H1 (cell line): ENCODE measurements at regions not wholly inside any gene's neighbourhood (a gene's known extent, or its start where the extent isn't known, plus 50 kb on each side); places are given as distances from the start of the nearest gene placed in this dataset.

Source experiments
- CTCF ChIA-PET: fragments of 300-600 bp; sonication (Branson Sonifier 250); formaldehyde crosslinking; loops from one replicate; lab custom pipeline; 2021; ENCODE audit not compliant: partially characterized antibody; lab: Charles Lee
- POLR2A ChIA-PET: fragments of 300-600 bp; sonication (Branson Sonifier 250); formaldehyde crosslinking; loops from one replicate; lab custom pipeline; 2021; ENCODE audit warnings: inconsistent platforms; ENCODE audit not compliant: partially characterized antibody; lab: Charles Lee
- DNase-seq, 2 experiments: peaks; one replicate each; pipeline versions ENCODE4 v3.0.0 to v3.0.0-alpha.2; 2010 to 2022; ENCODE audit warnings: low spot score in 2 of 2, low read depth in 1 of 2, mixed read lengths in 1 of 2
- FAIRE-seq: peaks from 2 replicates; lab custom pipeline; 2011; peaks lifted over from hg19 to GRCh38; lab: Jason Lieb, UNC
- H2AFZ ChIP-seq: 2 replicates; pipeline ENCODE4 v1.8.1; 2012; ENCODE audit warnings: low read length, inconsistent platforms
- H2AK5ac ChIP-seq: 2 replicates; pipeline ENCODE4 v1.6.1; 2013; ENCODE audit warnings: low read depth, low read length
- H2BK120ac ChIP-seq: replicated peaks from 2 replicates; pipeline ENCODE3; 2013; ENCODE audit warnings: low read depth, low read length, inconsistent platforms
- H2BK12ac ChIP-seq: 2 replicates; pipeline ENCODE4 v1.6.1; 2013; ENCODE audit warnings: low read depth, low read length
- H2BK15ac ChIP-seq: 2 replicates; pipeline ENCODE4 v1.6.1; 2013; ENCODE audit warnings: low read length
- H2BK20ac ChIP-seq: 2 replicates; pipeline ENCODE4 v1.6.1; 2013; ENCODE audit warnings: low read length
- H2BK5ac ChIP-seq: 2 replicates; pipeline ENCODE4 v1.6.1; 2013; ENCODE audit warnings: low read depth, low read length
- H3K14ac ChIP-seq: 2 replicates; pipeline ENCODE4 v1.6.1; 2013; ENCODE audit warnings: inconsistent platforms; ENCODE audit not compliant: insufficient read length
- H3K18ac ChIP-seq: 2 replicates; pipeline ENCODE4 v1.6.1; 2013; ENCODE audit warnings: low read length; ENCODE audit errors: extremely low read depth
- H3K23ac ChIP-seq: 2 replicates; pipeline ENCODE4 v1.6.1; 2013; ENCODE audit warnings: inconsistent platforms; ENCODE audit not compliant: insufficient read length
- H3K23me2 ChIP-seq: 2 replicates; pipeline ENCODE4 v1.6.1; 2013; ENCODE audit warnings: low read depth, low read length
- H3K27ac ChIP-seq: 2 replicates; pipeline ENCODE4 v1.6.1; 2011; ENCODE audit warnings: low read depth, low read length, inconsistent platforms
- H3K27me3 ChIP-seq, 4 experiments: replicated peaks in 1 of 4; 1 replicate in 1 of 4; 2 replicates in 3 of 4; pipeline versions ENCODE4 v1.6.1 to v1.8.1; 2011 to 2013; ENCODE audit warnings: low read length in 3 of 4, mild to moderate bottlenecking in 3 of 4, inconsistent platforms in 2 of 4, mixed read lengths in 2 of 4, moderate library complexity in 1 of 4; ENCODE audit not compliant: control insufficient read depth in 3 of 4, insufficient read depth in 3 of 4; ENCODE audit errors: extremely low read depth in 1 of 4
- H3K36me3 ChIP-seq, 4 experiments: 2 replicates each; pipeline versions ENCODE4 v1.6.1 to v1.8.1; 2011 to 2013; ENCODE audit warnings: mild to moderate bottlenecking in 4 of 4, low read length in 3 of 4, moderate library complexity in 2 of 4, control low read depth in 1 of 4, inconsistent platforms in 1 of 4; ENCODE audit not compliant: insufficient read depth in 4 of 4, control insufficient read depth in 2 of 4
- H3K4ac ChIP-seq: replicated peaks from 2 replicates; pipeline ENCODE3; 2013; ENCODE audit warnings: low read length, low read depth, mixed read lengths, inconsistent platforms; ENCODE audit not compliant: insufficient read length
- H3K4me1 ChIP-seq, 4 experiments: replicated peaks in 1 of 4; 1 replicate in 1 of 4; 2 replicates in 3 of 4; pipeline versions ENCODE4 v1.6.1 to v1.8.1; 2011 to 2013; ENCODE audit warnings: low read length in 3 of 4, inconsistent platforms in 2 of 4, mixed read lengths in 1 of 4; ENCODE audit not compliant: insufficient read depth in 4 of 4, control insufficient read depth in 3 of 4
- H3K4me2 ChIP-seq, 2 experiments: 2 replicates each; pipeline versions ENCODE4 v1.6.1 to v1.8.1; 2011 to 2013; ENCODE audit warnings: low read depth in 2 of 2, low read length in 2 of 2, control low read depth in 1 of 2, inconsistent platforms in 1 of 2, mild to moderate bottlenecking in 1 of 2; ENCODE audit not compliant: insufficient read depth in 1 of 2
- H3K4me3 ChIP-seq, 4 experiments: fragments of 200-600, 300-600 bp in 1 of 4; sonication (generic), shearing (Covaris generic), sonication (Bioruptor Twin) in 1 of 4; 2 replicates each; pipeline versions ENCODE4 v1.5.1 to v1.8.1; 2011 to 2016; ENCODE audit warnings: low read length in 4 of 4, low read depth in 3 of 4, control low read depth in 2 of 4, inconsistent platforms in 2 of 4, mild to moderate bottlenecking in 2 of 4, mixed read lengths in 1 of 4, moderate library complexity in 1 of 4; ENCODE audit not compliant: insufficient read depth in 2 of 4; ENCODE audit errors: extremely low read depth in 1 of 4
- H3K56ac ChIP-seq: replicated peaks from 2 replicates; pipeline ENCODE3; 2013; ENCODE audit warnings: low read depth, mild to moderate bottlenecking, mixed read lengths, low read length, inconsistent platforms; ENCODE audit not compliant: insufficient read length
- H3K79me1 ChIP-seq: 2 replicates; pipeline ENCODE4 v1.6.1; 2013; ENCODE audit warnings: low read depth, low read length, control low read depth
- H3K79me2 ChIP-seq, 2 experiments: 2 replicates each; pipeline versions ENCODE4 v1.6.1 to v1.8.1; 2012 to 2013; ENCODE audit warnings: low read length in 2 of 2, mild to moderate bottlenecking in 2 of 2, inconsistent platforms in 1 of 2; ENCODE audit not compliant: insufficient read depth in 2 of 2, control insufficient read depth in 1 of 2
- H3K9ac ChIP-seq, 4 experiments: replicated peaks in 1 of 4; 1 replicate in 1 of 4; 2 replicates in 3 of 4; pipeline versions ENCODE4 v1.6.1 to v1.8.1; 2011 to 2013; ENCODE audit warnings: low read depth in 3 of 4, low read length in 3 of 4, control low read depth in 2 of 4, mild to moderate bottlenecking in 2 of 4, moderate library complexity in 2 of 4, inconsistent platforms in 1 of 4; ENCODE audit errors: extremely low read depth in 1 of 4
- H3K9me3 ChIP-seq, 2 experiments: 2 replicates each; pipeline versions ENCODE4 v1.6.1 to v1.8.1; 2012 to 2013; ENCODE audit warnings: mild to moderate bottlenecking in 2 of 2, moderate library complexity in 2 of 2, control low read depth in 1 of 2, inconsistent platforms in 1 of 2, low read depth in 1 of 2, low read length in 1 of 2, mixed read lengths in 1 of 2; ENCODE audit not compliant: insufficient read depth in 2 of 2
- H4K20me1 ChIP-seq, 2 experiments: replicated peaks in 1 of 2; 2 replicates each; pipeline versions ENCODE3 to v1.8.1; 2011 to 2013; ENCODE audit warnings: inconsistent platforms in 2 of 2, low read length in 2 of 2, mild to moderate bottlenecking in 1 of 2; ENCODE audit not compliant: insufficient read depth in 2 of 2, control insufficient read depth in 1 of 2
- H4K5ac ChIP-seq: 2 replicates; pipeline ENCODE4 v1.6.1; 2013; ENCODE audit warnings: low read length, low read depth, mixed read lengths, inconsistent platforms; ENCODE audit not compliant: insufficient read length
- H4K8ac ChIP-seq: 2 replicates; pipeline ENCODE4 v1.8.0; 2013; ENCODE audit warnings: mild to moderate bottlenecking, moderate library complexity, low read length, inconsistent platforms; ENCODE audit not compliant: insufficient read depth; ENCODE audit errors: extremely low read depth
- H4K91ac ChIP-seq: replicated peaks from 2 replicates; pipeline ENCODE3; 2013; ENCODE audit warnings: low read length, mixed read lengths, inconsistent platforms; ENCODE audit not compliant: insufficient read length
- ASH2L ChIP-seq: fragments of 200-600, 300-600 bp; sonication (generic); IDR thresholded peaks from one replicate; pipeline ENCODE4 v1.7.1; 2017; ENCODE audit warnings: low read length
- BRCA1 ChIP-seq: IDR thresholded peaks from 2 replicates; pipeline ENCODE4 v1.6.1; 2012; ENCODE audit warnings: low read depth, low read length, improper control_type of control experiment
- CEBPB ChIP-seq: IDR thresholded peaks from 2 replicates; pipeline ENCODE4 v1.6.1; 2012; ENCODE audit warnings: low read depth, low read length
- HDAC2 ChIP-seq, 2 experiments: fragments of 300-600 bp in 1 of 2; sonication (generic) in 1 of 2; IDR thresholded peaks; 2 replicates each; pipeline ENCODE4 v1.6.1; 2011 to 2012; ENCODE audit warnings: low read depth in 2 of 2, low read length in 2 of 2, mild to moderate bottlenecking in 2 of 2, moderate library complexity in 2 of 2, borderline replicate concordance in 1 of 2, inconsistent platforms in 1 of 2
- KDM1A ChIP-seq: fragments of 200-600, 300-600 bp; sonication (generic); IDR thresholded peaks from 2 replicates; pipeline ENCODE4 v1.7.1; 2016; ENCODE audit warnings: mild to moderate bottlenecking, low read length, borderline replicate concordance
- MAFK ChIP-seq: IDR thresholded peaks from 2 replicates; pipeline ENCODE4 v1.6.1; 2012; ENCODE audit warnings: low read depth, mild to moderate bottlenecking, improper control_type of control experiment, low read length
- PHF8 ChIP-seq: fragments of 200-600 bp; sonication (generic); conservative IDR thresholded peaks from 2 replicates; pipeline ENCODE4 v1.7.1; 2012; ENCODE audit warnings: low read depth, mild to moderate bottlenecking, inconsistent platforms, low read length, moderate library complexity
- POLR2A ChIP-seq, 2 experiments: IDR thresholded peaks; 1 replicate in 1 of 2; 2 replicates in 1 of 2; pipeline ENCODE4 v1.6.1; 2011; ENCODE audit warnings: low read depth in 2 of 2, low read length in 2 of 2, mild to moderate bottlenecking in 2 of 2; ENCODE audit errors: control extremely low read depth in 1 of 2
- POU5F1 ChIP-seq: IDR thresholded peaks from 2 replicates; pipeline ENCODE4 v1.6.1; 2011; ENCODE audit warnings: low read depth, mild to moderate bottlenecking, low read length, moderate library complexity
- SP4 ChIP-seq: IDR thresholded peaks from 2 replicates; pipeline ENCODE4 v1.6.1; 2012; ENCODE audit warnings: low read length, inconsistent platforms
- SUZ12 ChIP-seq: fragments of 200-600 bp; sonication (generic); IDR thresholded peaks from 2 replicates; pipeline ENCODE4 v1.6.1; 2012; ENCODE audit warnings: mild to moderate bottlenecking, inconsistent platforms, low read length, moderate library complexity, mixed read lengths
- TAF1 ChIP-seq: IDR thresholded peaks from 2 replicates; pipeline ENCODE4 v1.6.1; 2011; ENCODE audit warnings: mild to moderate bottlenecking, low read depth, low read length
- TAF7 ChIP-seq: optimal IDR thresholded peaks from 2 replicates; pipeline ENCODE3; 2011; ENCODE audit warnings: low read depth, mild to moderate bottlenecking, inconsistent platforms, low read length, moderate library complexity, borderline replicate concordance
- TCF12 ChIP-seq: IDR thresholded peaks from 2 replicates; pipeline ENCODE4 v1.6.1; 2011; ENCODE audit warnings: low read depth, mild to moderate bottlenecking, low read length
- WGBS, 2 experiments: shearing (Covaris generic) in 1 of 2; methylation state at CpG; one replicate each; pipeline versions ENCODE4 v1.1.6 to v1.1.7; 2013 to 2015; ENCODE audit warnings: low lambda C conversion rate in 2 of 2, mixed read lengths in 2 of 2, inconsistent platforms in 1 of 2, low coverage in 1 of 2, missing lambda C conversion rate in 1 of 2; ENCODE audit not compliant: insufficient replicate concordance in 2 of 2, insufficient coverage in 1 of 2, insufficient read length in 1 of 2; ENCODE audit errors: extremely low coverage in 1 of 2, missing lambda C conversion rate in 1 of 2; 5-methylcytosine and 5-hydroxymethylcytosine counted together
- TF ChIP-seq, protein P1 (sequence below): IDR thresholded peaks from 2 replicates; pipeline ENCODE4 v1.6.1; 2012; ENCODE audit warnings: low read length, inconsistent platforms

DNA sequence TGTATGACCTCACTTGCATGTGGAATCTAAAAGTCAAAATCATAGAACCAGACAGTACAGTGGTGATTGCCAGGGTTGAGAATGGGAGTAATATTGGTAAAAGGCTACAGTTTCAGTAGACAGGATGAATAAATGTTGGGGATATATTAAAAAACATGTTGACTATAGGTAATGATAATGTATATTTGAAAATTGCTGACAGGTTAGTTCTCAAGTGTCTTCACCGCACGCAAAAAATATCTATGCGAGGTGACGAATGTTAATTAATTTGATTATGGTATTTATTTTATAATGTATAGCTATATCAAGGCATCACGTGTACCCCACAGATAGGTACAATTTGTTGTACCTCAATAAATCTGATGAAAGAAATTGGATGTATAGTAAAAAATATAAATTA, 909.6 kb upstream of the NDST4 start:
- Histone ChIP-seq H4K5ac (no peak overlapping the region), H3K56ac (no peak overlapping the region), H4K20me1 (no peaks in the 10 kb centered on the region), H2BK120ac (no peak overlapping the region), H3K4ac (no peak overlapping the region), H2BK20ac (no peak overlapping the region), H3K79me1 (no peaks in the 10 kb centered on the region), H3K27me3 (no peaks in the 10 kb centered on the region), H2BK5ac (no peak overlapping the region), H4K8ac (no peak overlapping the region), H3K23me2 (no peaks in the 10 kb centered on the region), H2BK12ac (no peak overlapping the region), H3K9ac (no peak overlapping the region), H3K18ac (no peak overlapping the region), H3K36me3 (no peaks in the 10 kb centered on the region), H3K23ac (no peak overlapping the region), H2BK15ac (no peak overlapping the region), H3K9me3 (peaks cover 19 to 20% of the 10 kb centered on the region in 2 experiments), H3K27ac (no peak overlapping the region), H2AK5ac (no peak overlapping the region), H2AFZ (no peak overlapping the region), H3K14ac (no peak overlapping the region), H4K91ac (no peak overlapping the region), H3K4me1 (no peaks in the 10 kb centered on the region), H3K79me2 (no peaks in the 10 kb centered on the region), H3K4me3 (no peak overlapping the region), H3K4me2 (no peak overlapping the region)
- POLR2A ChIA-PET: no interaction called here
- FAIRE-seq: no peak
- CTCF ChIA-PET: no interaction called here
- DNase-seq: no peak
- 95% methylated on average over 5 of the region's 5 CpGs; no CpG with 5 or more reads in 1 of the 2 experiments for WGBS, 2 experiments
- no peak for TF ChIP-seq SUZ12
- no peak for TF ChIP-seq POLR2A (IDR thresholded peaks at IDR 0.05; ENCODE audit: control extremely low read depth in 1 of 2, low read depth in 2 of 2, low read length in 2 of 2)
- TF ChIP-seq CEBPB: no peak
- TF ChIP-seq MAFK: no peak
- TF ChIP-seq, protein P1, sequence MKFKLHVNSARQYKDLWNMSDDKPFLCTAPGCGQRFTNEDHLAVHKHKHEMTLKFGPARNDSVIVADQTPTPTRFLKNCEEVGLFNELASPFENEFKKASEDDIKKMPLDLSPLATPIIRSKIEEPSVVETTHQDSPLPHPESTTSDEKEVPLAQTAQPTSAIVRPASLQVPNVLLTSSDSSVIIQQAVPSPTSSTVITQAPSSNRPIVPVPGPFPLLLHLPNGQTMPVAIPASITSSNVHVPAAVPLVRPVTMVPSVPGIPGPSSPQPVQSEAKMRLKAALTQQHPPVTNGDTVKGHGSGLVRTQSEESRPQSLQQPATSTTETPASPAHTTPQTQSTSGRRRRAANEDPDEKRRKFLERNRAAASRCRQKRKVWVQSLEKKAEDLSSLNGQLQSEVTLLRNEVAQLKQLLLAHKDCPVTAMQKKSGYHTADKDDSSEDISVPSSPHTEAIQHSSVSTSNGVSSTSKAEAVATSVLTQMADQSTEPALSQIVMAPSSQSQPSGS: no peak
- no peak for TF ChIP-seq HDAC2 (IDR thresholded peaks at IDR 0.05; ENCODE audit: borderline replicate concordance in 1 of 2, low read depth in 2 of 2, low read length in 2 of 2)
- no peak for TF ChIP-seq POU5F1
- no peak for TF ChIP-seq BRCA1
- TF ChIP-seq SP4: no peak
- no peak for TF ChIP-seq PHF8
- no peak for TF ChIP-seq TAF1
- TF ChIP-seq TAF7: no peak
- no peak for TF ChIP-seq ASH2L
- no peak for TF ChIP-seq TCF12
- TF ChIP-seq KDM1A: no peak
